ENCODE measurements at regions not wholly inside any gene's neighbourhood (a gene's known extent, or its start where the extent isn't known, plus 50 kb on each side); places are given as distances from the start of the nearest gene placed in this dataset.

GRCh38 chr2:221981912-221982470 is 316.8 kb downstream of the PAX3 start:
- Histone ChIP-seq H3K27me3 (no peaks in the 10 kb centered on the region), H3K27ac (no peak overlapping the region), H3K4me1 (no peaks in the 10 kb centered on the region), H3K36me3 (replicated peaks in 1 of 2; ENCODE audit: insufficient read depth in 1 of 2, low read depth in 2 of 2) (no peaks in the 10 kb centered on the region), H3K9me3 (no peaks in the 10 kb centered on the region), H3K4me3 (no peak overlapping the region)
- TF ChIP-seq CTCF (IDR thresholded peaks at IDR 0.05): no peak
- TF ChIP-seq POLR2A (IDR thresholded peaks at IDR 0.05): no peak
- DNase-seq: no peak
- intact Hi-C loops (cut with DNase I): no loop called here
- WGBS, 2 donors: 58 to 80% methylated on average over 4 of the region's 4 CpGs
- ATAC-seq: no peak

- H3K36me3 ChIP-seq (replicated peaks in 1 of 2; ENCODE audit: insufficient read depth in 1 of 2, low read depth in 2 of 2): no peaks in the 10 kb centered on the region
- no peak for ATAC-seq
- TF ChIP-seq CTCF (IDR thresholded peaks at IDR 0.05) (no peak), POLR2A (IDR thresholded peaks at IDR 0.05) (no peak)
- no peak overlapping the region for H3K27ac ChIP-seq
- WGBS, 2 donors: 47 to 58% methylated on average over 2 of the region's 2 CpGs
- intact Hi-C loops (cut with DNase I): loop anchor here (10.0 kb wide), 1 partner anchor 1290 kb away; no protein-coding TSS in a partner anchor
- H3K4me1 ChIP-seq: no peaks in the 10 kb centered on the region
- no peaks in the 10 kb centered on the region for H3K27me3 ChIP-seq
- DNase-seq: no peak
- no peaks in the 10 kb centered on the region for H3K9me3 ChIP-seq
- no peak overlapping the region for H3K4me3 ChIP-seq
Observed at GRCh38 chr2:221975151-221975550, 323.6 kb downstream of the PAX3 start.

- ATAC-seq: no peak
- H3K9me3 ChIP-seq: no peaks in the 10 kb centered on the region
- no peaks in the 10 kb centered on the region for H3K4me1 ChIP-seq
- no peak overlapping the region for H3K4me3 ChIP-seq
- no peaks in the 10 kb centered on the region for H3K36me3 ChIP-seq (replicated peaks in 1 of 2; ENCODE audit: insufficient read depth in 1 of 2, low read depth in 2 of 2)
- intact Hi-C loops (cut with DNase I): loop anchor here (10.0 kb wide), 1 partner anchor 1289 kb away; no protein-coding TSS in a partner anchor
- no peak for DNase-seq
- no peak overlapping the region for H3K27ac ChIP-seq
- TF ChIP-seq POLR2A (IDR thresholded peaks at IDR 0.05) (no peak), CTCF (IDR thresholded peaks at IDR 0.05) (no peak)
- H3K27me3 ChIP-seq: no peaks in the 10 kb centered on the region
- 83 to 95% methylated on average over 2 of the region's 2 CpGs for WGBS, 2 donors
Observed at GRCh38 chr2:221973902-221974301, 324.9 kb downstream of the PAX3 start.

- no peaks in the 10 kb centered on the region for H3K9me3 ChIP-seq
- H3K4me3 ChIP-seq: no peak overlapping the region
- no peaks in the 10 kb centered on the region for H3K36me3 ChIP-seq (replicated peaks in 1 of 2; ENCODE audit: insufficient read depth in 1 of 2, low read depth in 2 of 2)
- WGBS, 2 donors: 84 to 90% methylated on average over 3 of the region's 3 CpGs
- H3K4me1 ChIP-seq: no peaks in the 10 kb centered on the region
- H3K27me3 ChIP-seq: no peaks in the 10 kb centered on the region
- DNase-seq (no peak), ATAC-seq (no peak)
- TF ChIP-seq POLR2A (IDR thresholded peaks at IDR 0.05) (no peak), CTCF (IDR thresholded peaks at IDR 0.05) (no peak)
- no peak overlapping the region for H3K27ac ChIP-seq
- intact Hi-C loops (cut with DNase I): loop anchor here (10.0 kb wide), 1 partner anchor 1289 kb away; no protein-coding TSS in a partner anchor
Observed at GRCh38 chr2:221973502-221973901, 325.3 kb downstream of the PAX3 start.
